HepG2 (cell line): ENCODE measurements at regions not wholly inside any gene's neighbourhood (a gene's known extent, or its start where the extent isn't known, plus 50 kb on each side); places are given as distances from the start of the nearest gene placed in this dataset.

Source experiments
- ATAC-seq: fragments of 200-7000 bp; cut with Tn5 transposase; 3 replicates; pipeline ENCODE4 v1.9.1; 2020; ENCODE audit warnings: mild to moderate bottlenecking, moderate library complexity
- BruUV-seq: library from RNA; stranded (reverse); fragments of 400-500 nt; replicated peaks from 2 replicates; lab custom pipeline; 2021; lab: Mats Ljungman, UMichigan
- CTCF ChIA-PET: fragments of 300-600 bp; formaldehyde crosslinking; extraction: SDS; loops from one replicate; lab custom pipeline; 2021; ENCODE audit warnings: low total read pairs, inconsistent platforms, low intra/inter-chr PET ratio; lab: Yijun Ruan, JAX
- POLR2A ChIA-PET: fragments of 350-600 bp; sonication (Branson Sonifier 250); formaldehyde crosslinking; loops from one replicate; lab custom pipeline; 2020; ENCODE audit warnings: antibody characterized with exemption, inconsistent platforms; lab: Yijun Ruan, JAX
- DNase-seq: peaks from one replicate; pipeline ENCODE4 v3.0.0-alpha.2; 2015; ENCODE audit warnings: low spot score
- FAIRE-seq: peaks from 3 replicates; lab custom pipeline; 2011; peaks lifted over from hg19 to GRCh38; lab: Jason Lieb, UNC
- H2AFZ ChIP-seq: one replicate; pipeline ENCODE4 v1.6.1; 2011; ENCODE audit warnings: low read length, inconsistent platforms
- H3K27ac ChIP-seq: fragments of 300-600 bp; 3 replicates; pipeline ENCODE4 v1.8.0; 2011; ENCODE audit warnings: mixed run types, mild to moderate bottlenecking, mixed read lengths, low read length, inconsistent platforms; ENCODE audit not compliant: insufficient read depth; ENCODE audit errors: extremely low read length
- H3K27me3 ChIP-seq, 2 experiments: fragments of 200-600 bp in 1 of 2; 2 replicates in 1 of 2; 3 replicates in 1 of 2; pipeline versions ENCODE4 v1.6.0 to v1.8.0; 2011; ENCODE audit warnings: low read length in 2 of 2, mild to moderate bottlenecking in 2 of 2, moderate library complexity in 2 of 2, inconsistent platforms in 1 of 2; ENCODE audit not compliant: insufficient read depth in 2 of 2, control insufficient read depth in 1 of 2
- H3K36me3 ChIP-seq, 2 experiments: fragments of 200-600 bp in 1 of 2; replicated peaks in 1 of 2; 2 replicates in 1 of 2; 3 replicates in 1 of 2; pipeline versions ENCODE4 v1.5.1 to v1.8.0; 2011; ENCODE audit warnings: low read length in 2 of 2, inconsistent platforms in 1 of 2; ENCODE audit not compliant: insufficient read depth in 2 of 2, control insufficient read depth in 1 of 2
- H3K4me1 ChIP-seq: 2 replicates; pipeline ENCODE4 v1.5.1; 2012; ENCODE audit warnings: low read length, inconsistent platforms; ENCODE audit not compliant: insufficient read depth
- H3K4me2 ChIP-seq: 2 replicates; pipeline ENCODE4 v1.6.0; 2011; ENCODE audit warnings: low read depth, low read length, inconsistent platforms
- H3K4me3 ChIP-seq, 3 experiments: fragments of 200-600 bp in 1 of 3; sonication (generic), shearing (Covaris generic) in 1 of 3; replicated peaks in 1 of 3; 2 replicates each; pipeline ENCODE4 v1.5.1; 2011 to 2016; ENCODE audit warnings: low read length in 3 of 3, inconsistent platforms in 2 of 3, low read depth in 2 of 3, mild to moderate bottlenecking in 2 of 3, control low read depth in 1 of 3, mixed read lengths in 1 of 3; ENCODE audit not compliant: insufficient read depth in 1 of 3
- H3K79me2 ChIP-seq: one replicate; pipeline ENCODE4 v1.6.1; 2011; ENCODE audit warnings: low read length, inconsistent platforms; ENCODE audit not compliant: insufficient read depth
- H3K9ac ChIP-seq: 2 replicates; pipeline ENCODE4 v1.6.0; 2011; ENCODE audit warnings: mild to moderate bottlenecking, low read depth, low read length, inconsistent platforms; ENCODE audit not compliant: insufficient read depth
- H3K9me3 ChIP-seq: 2 replicates; pipeline ENCODE4 v1.5.1; 2012; ENCODE audit warnings: mild to moderate bottlenecking, low read length
- H4K20me1 ChIP-seq: 2 replicates; pipeline ENCODE4 v1.6.0; 2011; ENCODE audit warnings: inconsistent platforms, mild to moderate bottlenecking, low read length, moderate library complexity; ENCODE audit not compliant: insufficient read depth
- ATF7 ChIP-seq, 2 experiments: fragments of 450-650 bp in 1 of 2; sonication (generic) in 1 of 2; formaldehyde crosslinking in 1 of 2; IDR thresholded peaks; 2 replicates each; pipeline versions ENCODE4 v1.4.0 to v1.6.1; 2016 to 2020; ENCODE audit warnings: antibody characterized with exemption in 1 of 2, mild to moderate bottlenecking in 1 of 2, missing genetic modification reagents in 1 of 2
- FLYWCH1 ChIP-seq: sonication (generic); formaldehyde crosslinking; IDR thresholded peaks from 2 replicates; pipeline ENCODE4 v1.8.1; 2023; ENCODE audit warnings: mild to moderate bottlenecking, missing genetic modification reagents
- HNRNPLL ChIP-seq: fragments of 200-400 bp; formaldehyde crosslinking; IDR thresholded peaks from 2 replicates; pipeline ENCODE4 v1.6.1; 2017; ENCODE audit warnings: mild to moderate bottlenecking, low read depth, low read length; ENCODE audit not compliant: poor library complexity, severe bottlenecking
- KAT2B ChIP-seq: fragments of 150-350 bp; IDR thresholded peaks from 2 replicates; pipeline ENCODE4 v1.6.1; 2014; ENCODE audit warnings: low read depth, low read length, borderline replicate concordance
- KDM3A ChIP-seq: IDR thresholded peaks from 2 replicates; pipeline ENCODE4 v1.6.1; 2018; ENCODE audit warnings: low read depth, missing compliant biosample characterization
- MIER2 ChIP-seq: IDR thresholded peaks from 2 replicates; pipeline ENCODE4 v1.6.1; 2016; ENCODE audit warnings: missing biosample characterization, missing genetic modification reagents
- TBP ChIP-seq: sonication (generic); formaldehyde crosslinking; IDR thresholded peaks from 2 replicates; pipeline ENCODE4 v1.5.0; 2020; ENCODE audit warnings: missing genetic modification reagents
- TOPORS ChIP-seq: sonication (generic); formaldehyde crosslinking; IDR thresholded peaks from 2 replicates; pipeline ENCODE4 v1.8.0; 2023; ENCODE audit warnings: mild to moderate bottlenecking, missing genetic modification reagents
- ZC3H13 ChIP-seq: sonication (generic); formaldehyde crosslinking; IDR thresholded peaks from 2 replicates; pipeline ENCODE4 v1.8.1; 2023; ENCODE audit warnings: mild to moderate bottlenecking, missing genetic modification reagents, moderate library complexity
- ZNF136 ChIP-seq: sonication (generic); formaldehyde crosslinking; IDR thresholded peaks from 2 replicates; pipeline ENCODE4 v1.8.1; 2022; ENCODE audit warnings: low read depth, mild to moderate bottlenecking, moderate library complexity, missing genetic modification reagents
- ZNF253 ChIP-seq: sonication (generic); formaldehyde crosslinking; IDR thresholded peaks from 2 replicates; pipeline ENCODE4 v1.8.0; 2022; ENCODE audit warnings: mild to moderate bottlenecking, missing genetic modification reagents, borderline replicate concordance
- ZNF354B ChIP-seq: sonication (generic); formaldehyde crosslinking; IDR thresholded peaks from 2 replicates; pipeline ENCODE4 v1.8.0; 2022; ENCODE audit warnings: mild to moderate bottlenecking, missing genetic modification reagents
- ZNF724P ChIP-seq: sonication (generic); formaldehyde crosslinking; IDR thresholded peaks from 2 replicates; pipeline ENCODE4 v1.8.0; 2022; ENCODE audit warnings: missing genetic modification reagents, borderline replicate concordance
- ZSCAN25 ChIP-seq: sonication (generic); formaldehyde crosslinking; IDR thresholded peaks from 2 replicates; pipeline ENCODE4 v1.8.0; 2022; ENCODE audit warnings: mild to moderate bottlenecking, missing genetic modification reagents
- ZSCAN30 ChIP-seq: sonication (generic); formaldehyde crosslinking; IDR thresholded peaks from 2 replicates; pipeline ENCODE4 v1.5.0; 2020; ENCODE audit warnings: mild to moderate bottlenecking, missing genetic modification reagents
- WGBS: methylation state at CpG from one replicate; pipeline ENCODE4 v1.1.6; 2017; ENCODE audit warnings: low lambda C conversion rate; 5-methylcytosine and 5-hydroxymethylcytosine counted together
- in situ Hi-C: cut with HindIII; loops from 2 replicates; pipeline ENCODE4 v1.10.0; 2017; ENCODE audit warnings: low pct_unique_long_range_greater_than_20kb; ENCODE audit not compliant: extremely low pct_ligation_motif_present
- intact Hi-C: fragments of 100-400 bp; cut with micrococcal nuclease; formaldehyde crosslinking; loops from one replicate; pipeline ENCODE4 v1.10.0; 2022; ENCODE audit not compliant: unreplicated experiment
- TF ChIP-seq, protein P1 (sequence below): sonication (generic); formaldehyde crosslinking; IDR thresholded peaks from 2 replicates; pipeline ENCODE4 v1.8.1; 2023; ENCODE audit warnings: mild to moderate bottlenecking, moderate library complexity, missing genetic modification reagents
- TF ChIP-seq, protein P2 (sequence below): sonication (generic); formaldehyde crosslinking; IDR thresholded peaks from 2 replicates; pipeline ENCODE4 v1.8.0; 2022; ENCODE audit warnings: mild to moderate bottlenecking, missing genetic modification reagents; ENCODE audit not compliant: insufficient replicate concordance
- TF ChIP-seq, protein P3 (sequence below): sonication (generic); formaldehyde crosslinking; IDR thresholded peaks from 2 replicates; pipeline ENCODE4 v1.8.1; 2023; ENCODE audit warnings: missing genetic modification reagents, mild to moderate bottlenecking, borderline replicate concordance

DNA sequence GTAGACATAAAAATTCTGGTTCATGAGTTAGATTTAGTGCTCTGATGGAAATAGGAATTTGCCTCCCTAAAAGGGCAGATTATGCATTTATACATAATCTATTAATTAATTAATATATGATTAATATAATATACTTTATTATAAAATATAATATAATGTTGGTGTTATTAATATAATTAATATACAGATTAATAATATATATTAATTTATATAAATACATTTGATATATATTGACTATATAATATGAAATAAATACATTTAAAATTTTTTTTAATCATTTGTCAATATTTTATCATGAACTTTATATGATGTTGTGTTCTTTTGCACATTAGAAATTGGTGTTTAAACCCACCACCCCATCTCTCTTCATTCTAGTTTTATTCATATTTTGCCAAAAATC is 652.1 kb upstream of the ZNF804A start:
- H3K27me3 ChIP-seq, result no peaks in the 10 kb centered on the region
- H2AFZ ChIP-seq, result no peak overlapping the region
- TF ChIP-seq ZNF253 (CRISPR knock-in tag), result no peak
- TF ChIP-seq TOPORS (CRISPR knock-in tag), result no peak
- TF ChIP-seq ZC3H13 (CRISPR knock-in tag), result no peak
- no peak for TF ChIP-seq KDM3A (CRISPR knock-in tag)
- TF ChIP-seq HNRNPLL, result no peak
- TF ChIP-seq ZSCAN30 (CRISPR knock-in tag), result no peak
- no peak for TF ChIP-seq ZSCAN25 (CRISPR knock-in tag)
- TF ChIP-seq, all 625 proteins: peak for 0
- Histone ChIP-seq H3K79me2 (no peaks in the 10 kb centered on the region), H3K36me3 (no peaks in the 10 kb centered on the region), H3K4me1 (no peaks in the 10 kb centered on the region), H3K4me3 (no peak overlapping the region), H3K9ac (no peak overlapping the region), H4K20me1 (no peaks in the 10 kb centered on the region), H3K27ac (no peak overlapping the region), H3K9me3 (no peaks in the 10 kb centered on the region), H3K4me2 (no peak overlapping the region)
- ChIA-PET POLR2A (no interaction called here), CTCF (no interaction called here)
- in situ Hi-C loops (no loop called here), intact Hi-C loops (no loop called here)
- no peak for DNase-seq
- BruUV-seq, result no TSS peak
- no peak for ATAC-seq
- no peak for FAIRE-seq

DNA sequence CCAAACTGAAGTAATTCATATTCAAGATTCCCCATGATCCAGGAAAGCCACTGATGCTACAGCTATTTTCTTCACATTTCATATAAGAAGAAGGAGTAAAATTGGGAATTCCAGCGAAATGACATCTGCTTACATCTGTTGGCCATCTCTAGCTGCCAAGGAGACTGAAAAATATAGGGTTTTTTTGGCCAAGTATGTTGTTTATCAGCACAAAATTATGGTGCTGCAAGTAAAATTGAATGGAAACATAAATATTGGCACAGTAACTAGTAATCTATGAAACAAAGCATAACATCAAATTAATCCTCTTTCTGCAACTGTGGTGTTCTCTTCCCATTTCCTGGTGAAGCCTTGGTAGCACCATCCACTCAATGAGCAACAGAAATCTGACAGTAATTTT is 649.5 kb upstream of the ZNF804A start:
- DNase-seq (no peak), FAIRE-seq (no peak)
- ChIA-PET POLR2A (no interaction called here), CTCF (no interaction called here)
- H3K79me2 ChIP-seq, result no peaks in the 10 kb centered on the region
- H3K27ac ChIP-seq, result no peak overlapping the region
- 0% methylated on average over 1 of the region's 1 CpG for WGBS
- H3K27me3 ChIP-seq, result no peaks in the 10 kb centered on the region
- no peaks in the 10 kb centered on the region for H4K20me1 ChIP-seq
- no peak overlapping the region for H2AFZ ChIP-seq
- intact Hi-C loops (no loop called here), in situ Hi-C loops (no loop called here)
- H3K9ac ChIP-seq, result no peak overlapping the region
- BruUV-seq, result no TSS peak
- no peaks in the 10 kb centered on the region for H3K4me1 ChIP-seq
- H3K4me3 ChIP-seq, result no peak overlapping the region
- H3K9me3 ChIP-seq, result no peaks in the 10 kb centered on the region
- TF ChIP-seq, protein P1, sequence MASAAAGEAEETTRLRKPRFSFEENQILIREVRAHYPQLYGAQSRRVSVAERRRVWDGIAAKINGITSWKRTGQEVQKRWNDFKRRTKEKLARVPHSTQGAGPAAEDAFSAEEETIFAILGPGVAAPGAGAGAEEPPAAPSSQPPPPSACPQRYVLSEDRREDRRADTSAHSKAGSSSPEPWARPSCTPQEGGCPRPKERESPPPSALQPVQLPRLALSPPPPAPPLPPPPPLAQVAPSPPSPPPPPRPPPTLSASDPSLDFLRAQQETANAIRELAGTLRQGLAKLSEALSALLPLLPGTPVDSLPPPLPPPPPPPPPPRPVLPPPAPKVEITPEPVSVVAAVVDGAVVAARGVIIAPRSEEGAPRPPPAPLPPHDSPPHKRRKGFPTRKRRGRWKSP (CRISPR knock-in tag), result no peak
- TF ChIP-seq ZNF724P (CRISPR knock-in tag) (no peak), KAT2B (no peak), ZNF354B (CRISPR knock-in tag) (no peak), TBP (CRISPR knock-in tag) (no peak), ZNF136 (no peak), ATF7 (IDR thresholded peaks at IDR 0.05) (no peak), ATF7 (CRISPR knock-in tag; IDR thresholded peaks at IDR 0.05) (no peak), MIER2 (CRISPR knock-in tag) (no peak), FLYWCH1 (CRISPR knock-in tag) (no peak)
- TF ChIP-seq, protein P2, sequence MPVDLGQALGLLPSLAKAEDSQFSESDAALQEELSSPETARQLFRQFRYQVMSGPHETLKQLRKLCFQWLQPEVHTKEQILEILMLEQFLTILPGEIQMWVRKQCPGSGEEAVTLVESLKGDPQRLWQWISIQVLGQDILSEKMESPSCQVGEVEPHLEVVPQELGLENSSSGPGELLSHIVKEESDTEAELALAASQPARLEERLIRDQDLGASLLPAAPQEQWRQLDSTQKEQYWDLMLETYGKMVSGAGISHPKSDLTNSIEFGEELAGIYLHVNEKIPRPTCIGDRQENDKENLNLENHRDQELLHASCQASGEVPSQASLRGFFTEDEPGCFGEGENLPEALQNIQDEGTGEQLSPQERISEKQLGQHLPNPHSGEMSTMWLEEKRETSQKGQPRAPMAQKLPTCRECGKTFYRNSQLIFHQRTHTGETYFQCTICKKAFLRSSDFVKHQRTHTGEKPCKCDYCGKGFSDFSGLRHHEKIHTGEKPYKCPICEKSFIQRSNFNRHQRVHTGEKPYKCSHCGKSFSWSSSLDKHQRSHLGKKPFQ (CRISPR knock-in tag), result no peak
- TF ChIP-seq, protein P3, sequence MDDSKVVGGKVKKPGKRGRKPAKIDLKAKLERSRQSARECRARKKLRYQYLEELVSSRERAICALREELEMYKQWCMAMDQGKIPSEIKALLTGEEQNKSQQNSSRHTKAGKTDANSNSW (CRISPR knock-in tag), result no peak
- TF ChIP-seq, all 625 proteins: peak for 0
- no peak for ATAC-seq
- no peak overlapping the region for H3K4me2 ChIP-seq
- H3K36me3 ChIP-seq, result no peaks in the 10 kb centered on the region
